Peyer's patch (tissue), 4 donors: ENCODE measurements at regions not wholly inside any gene's neighbourhood (a gene's known extent, or its start where the extent isn't known, plus 50 kb on each side); places are given as distances from the start of the nearest gene placed in this dataset.

ENCODE experiments used
- DNase-seq, 3 donors: peaks; one replicate each; pipeline ENCODE4 v3.0.0-alpha.2; 2017 to 2019
- H3K27ac ChIP-seq, 4 donors: fragments of 200-600 bp; sonication (generic); one replicate each; pipeline ENCODE4 v1.5.1; 2016 to 2019
- H3K27me3 ChIP-seq, 2 donors: fragments of 200-600 bp; sonication (generic); one replicate each; pipeline ENCODE4 v1.5.1; 2019
- H3K36me3 ChIP-seq, 3 donors: fragments of 200-600 bp; sonication (generic); one replicate each; pipeline ENCODE4 v1.5.1; 2016 to 2019
- H3K4me1 ChIP-seq, 4 donors: fragments of 200-600 bp; sonication (generic); one replicate each; pipeline ENCODE4 v1.5.1; 2016 to 2019
- H3K4me3 ChIP-seq, 4 donors: fragments of 200-600 bp; sonication (generic); 1 replicate in 3 of 4; 2 replicates in 1 of 4; pipeline ENCODE4 v1.5.1; 2016 to 2019; ENCODE audit warnings: mild to moderate bottlenecking in 1 of 4
- H3K9me3 ChIP-seq, 4 donors: fragments of 200-600 bp; sonication (generic); one replicate each; pipeline ENCODE4 v1.5.1; 2016 to 2019; ENCODE audit warnings: mild to moderate bottlenecking in 1 of 4
- CTCF ChIP-seq, 6 experiments: fragments of 450-650 bp in 4 of 6; fragments of 200-600 bp in 2 of 6; sonication (generic) in 1 of 6; IDR thresholded peaks; one replicate each; pipeline ENCODE4 v1.5.1; 2017 to 2019; ENCODE audit warnings: antibody characterized with exemption in 6 of 6, mild to moderate bottlenecking in 3 of 6, moderate library complexity in 1 of 6
- POLR2A ChIP-seq, 2 donors: fragments of 450-650 bp; IDR thresholded peaks; one replicate each; pipeline ENCODE4 v1.5.1; 2017; ENCODE audit warnings: antibody characterized with exemption in 2 of 2, mild to moderate bottlenecking in 2 of 2, moderate library complexity in 2 of 2

GRCh38 chr15:95600367-95600766 lies 730.1 kb upstream of the NR2F2 start:
- Histone ChIP-seq H3K27me3 (no peaks in the 10 kb centered on the region), H3K9me3 (no peaks in the 10 kb centered on the region), H3K36me3 (no peaks in the 10 kb centered on the region), H3K27ac (no peak overlapping the region), H3K4me3 (no peak overlapping the region), H3K4me1 (no peaks in the 10 kb centered on the region)
- no peak for DNase-seq
- TF ChIP-seq CTCF (IDR thresholded peaks at IDR 0.05) (no peak), POLR2A (IDR thresholded peaks at IDR 0.05) (no peak)

DNA sequence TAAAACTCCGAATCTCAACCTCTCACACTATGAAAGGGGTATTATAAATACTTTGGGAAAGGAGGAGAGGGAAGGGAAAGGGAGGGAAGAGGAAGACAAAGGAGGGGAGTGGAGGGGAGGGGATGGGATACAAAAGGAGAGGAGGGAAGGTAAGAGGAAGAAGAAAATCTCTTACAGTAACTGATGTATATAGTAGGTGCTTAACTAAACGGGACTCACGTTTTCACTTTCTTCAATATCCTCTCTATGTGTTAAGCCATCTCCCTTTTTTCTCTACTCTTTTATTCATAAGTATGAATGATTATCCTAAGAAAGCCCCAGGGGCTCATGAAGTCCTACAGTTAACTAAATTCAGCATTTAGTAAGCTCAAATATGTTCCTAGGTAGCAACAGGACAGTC lies 729.6 kb upstream of the NR2F2 start:
- Histone ChIP-seq H3K27ac (no peak overlapping the region), H3K4me3 (no peak overlapping the region), H3K4me1 (no peaks in the 10 kb centered on the region), H3K27me3 (no peaks in the 10 kb centered on the region), H3K9me3 (no peaks in the 10 kb centered on the region), H3K36me3 (no peaks in the 10 kb centered on the region)
- TF ChIP-seq CTCF (IDR thresholded peaks at IDR 0.05), result no peak
- TF ChIP-seq POLR2A (IDR thresholded peaks at IDR 0.05), result no peak
- DNase-seq, result no peak

DNA sequence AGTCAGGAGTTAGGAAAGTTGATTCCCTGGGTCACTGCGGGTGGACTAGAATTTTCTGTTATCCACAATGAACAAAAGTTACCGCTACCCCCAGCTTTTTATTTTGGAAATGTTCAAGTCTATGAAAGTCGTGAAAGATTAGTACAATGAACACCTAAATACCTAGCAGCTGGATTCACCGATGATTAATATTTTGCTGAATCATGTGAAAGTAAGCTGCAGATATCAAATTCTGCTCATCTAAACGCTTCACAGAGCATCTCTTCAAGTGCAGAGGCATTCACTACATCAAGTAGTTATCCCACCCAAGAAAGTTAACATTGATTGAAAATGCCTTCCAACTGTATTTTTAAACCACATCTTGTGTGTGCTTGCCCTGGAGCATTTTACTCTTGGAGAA lies 729.0 kb upstream of the NR2F2 start:
- no peak for TF ChIP-seq POLR2A (IDR thresholded peaks at IDR 0.05)
- Histone ChIP-seq H3K27ac (no peak overlapping the region), H3K9me3 (no peaks in the 10 kb centered on the region), H3K4me1 (no peaks in the 10 kb centered on the region), H3K36me3 (no peaks in the 10 kb centered on the region), H3K27me3 (no peaks in the 10 kb centered on the region), H3K4me3 (no peak overlapping the region)
- no peak for DNase-seq

- no peak for DNase-seq
- H3K4me1 ChIP-seq, result no peaks in the 10 kb centered on the region
- TF ChIP-seq POLR2A (IDR thresholded peaks at IDR 0.05), result no peak
- no peak for TF ChIP-seq CTCF (IDR thresholded peaks at IDR 0.05)
These were observed 726.7 kb upstream of the NR2F2 start for GRCh38 chr15:95603802-95604201.

DNA sequence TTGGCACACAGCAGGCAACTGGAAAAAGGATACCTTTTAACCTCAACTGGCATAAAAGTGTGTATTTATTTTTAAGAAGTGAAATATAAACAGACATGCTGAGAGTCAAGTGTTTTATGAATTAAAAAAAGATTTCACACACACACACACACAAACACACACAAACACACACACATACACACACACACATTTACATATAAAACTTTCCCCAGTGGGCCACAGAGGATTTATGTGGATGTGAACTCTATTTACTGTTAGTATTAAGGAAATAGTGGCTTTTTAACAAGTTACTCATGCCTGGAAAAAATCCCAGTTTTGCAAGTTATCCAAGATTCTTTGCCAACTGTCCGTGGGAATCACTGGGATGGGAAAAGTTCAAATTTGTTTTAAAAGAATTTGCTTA lies 725.9 kb upstream of the NR2F2 start:
- DNase-seq, result no peak
- no peaks in the 10 kb centered on the region for H3K9me3 ChIP-seq
- no peak overlapping the region for H3K4me3 ChIP-seq
- no peaks in the 10 kb centered on the region for H3K27me3 ChIP-seq
- H3K27ac ChIP-seq, result no peak overlapping the region
- no peaks in the 10 kb centered on the region for H3K36me3 ChIP-seq
- TF ChIP-seq CTCF (IDR thresholded peaks at IDR 0.05) (no peak), POLR2A (IDR thresholded peaks at IDR 0.05) (no peak)
- no peaks in the 10 kb centered on the region for H3K4me1 ChIP-seq

More at GRCh38 chr15:95603802-95604201, 726.7 kb upstream of the NR2F2 start:
- no peaks in the 10 kb centered on the region for H3K9me3 ChIP-seq
- no peak overlapping the region for H3K4me3 ChIP-seq
- H3K27me3 ChIP-seq, result no peaks in the 10 kb centered on the region
- no peak overlapping the region for H3K27ac ChIP-seq
- no peaks in the 10 kb centered on the region for H3K36me3 ChIP-seq

DNA sequence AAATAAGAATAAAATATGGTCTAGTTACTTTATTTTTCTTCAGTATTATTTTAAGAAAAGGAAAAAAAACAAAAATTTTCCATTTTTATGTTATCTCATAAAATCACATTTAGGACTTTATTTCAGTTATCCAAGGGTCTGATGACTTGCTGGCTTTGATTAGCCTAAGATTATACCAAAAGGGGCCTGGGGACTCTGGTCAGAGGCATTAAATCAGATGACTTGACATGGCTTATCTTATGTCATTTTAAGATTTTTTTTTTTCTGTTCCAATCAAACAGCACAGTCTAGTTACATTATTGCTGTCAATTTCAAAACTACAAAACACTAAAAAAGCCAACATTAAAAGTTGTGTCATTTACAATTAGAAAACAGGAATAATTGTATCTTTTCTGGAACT lies 725.4 kb upstream of the NR2F2 start:
- no peak for TF ChIP-seq CTCF (IDR thresholded peaks at IDR 0.05)
- no peak for TF ChIP-seq POLR2A (IDR thresholded peaks at IDR 0.05)

More for the DNA sequence above, 725.4 kb upstream of the NR2F2 start:
- no peak for DNase-seq
- Histone ChIP-seq H3K9me3 (no peaks in the 10 kb centered on the region), H3K4me3 (no peak overlapping the region), H3K27me3 (no peaks in the 10 kb centered on the region), H3K4me1 (no peaks in the 10 kb centered on the region), H3K36me3 (no peaks in the 10 kb centered on the region), H3K27ac (no peak overlapping the region)
